Fibroblast of the aortic adventitia (primary cell): ENCODE measurements at regions not wholly inside any gene's neighbourhood (a gene's known extent, or its start where the extent isn't known, plus 50 kb on each side); places are given as distances from the start of the nearest gene placed in this dataset.
"Not testable (repeated sequence)": the region's sequence is repeated elsewhere in the genome, so short reads cannot be mapped to it uniquely, and the experiment has no call there.

ENCODE experiments used
- DNase-seq: peaks from one replicate; pipeline ENCODE4 v3.0.0-alpha.2; 2010; ENCODE audit warnings: low read depth
- H3K4me3 ChIP-seq: 2 replicates; pipeline ENCODE4 v1.5.1; 2011; ENCODE audit warnings: low read depth, mild to moderate bottlenecking, control low read depth, low read length, moderate library complexity
- CTCF ChIP-seq: IDR thresholded peaks from 2 replicates; pipeline ENCODE4 v1.5.1; 2011; ENCODE audit warnings: mild to moderate bottlenecking, low read length, control low read depth, inconsistent platforms; ENCODE audit not compliant: insufficient read depth

GRCh38 chr18:38786906-38787305 lies 1221.3 kb upstream of the CELF4 start:
- TF ChIP-seq CTCF = no peak
- no peak for DNase-seq
- no peak overlapping the region for H3K4me3 ChIP-seq

GRCh38 chr18:38771620-38772019 lies 1206.0 kb upstream of the CELF4 start:
- DNase-seq, H3K4me3 ChIP-seq: not testable (repeated sequence)

GRCh38 chr18:38768504-38768903 lies 1202.9 kb upstream of the CELF4 start:
- H3K4me3 ChIP-seq = no peak overlapping the region
- TF ChIP-seq CTCF = no peak
- no peak for DNase-seq

- no peak overlapping the region for H3K4me3 ChIP-seq
- no peak for TF ChIP-seq CTCF
- no peak for DNase-seq
Observed at GRCh38 chr18:38759457-38759856, 1193.9 kb upstream of the CELF4 start.

DNA sequence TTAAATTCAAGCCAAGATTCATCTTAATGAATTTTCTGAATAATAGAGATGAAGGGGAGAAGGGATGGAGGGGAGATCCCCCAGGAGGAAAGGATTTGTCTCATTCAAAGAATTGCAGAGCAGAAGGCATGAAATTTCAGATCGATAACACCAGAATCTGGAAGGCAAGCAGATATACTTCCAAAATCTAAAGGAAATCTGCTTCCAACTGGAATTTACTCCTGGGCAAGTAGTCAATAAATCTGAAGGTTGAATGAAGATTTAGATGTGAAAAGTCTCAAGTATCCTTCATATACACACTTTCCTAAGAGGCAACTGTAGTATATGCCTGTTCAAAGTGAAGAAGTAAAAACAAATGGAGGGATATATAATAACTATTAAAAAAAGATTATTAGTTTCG lies 1190.8 kb upstream of the CELF4 start:
- TF ChIP-seq CTCF = no peak
- H3K4me3 ChIP-seq = no peak overlapping the region
- no peak for DNase-seq

DNA sequence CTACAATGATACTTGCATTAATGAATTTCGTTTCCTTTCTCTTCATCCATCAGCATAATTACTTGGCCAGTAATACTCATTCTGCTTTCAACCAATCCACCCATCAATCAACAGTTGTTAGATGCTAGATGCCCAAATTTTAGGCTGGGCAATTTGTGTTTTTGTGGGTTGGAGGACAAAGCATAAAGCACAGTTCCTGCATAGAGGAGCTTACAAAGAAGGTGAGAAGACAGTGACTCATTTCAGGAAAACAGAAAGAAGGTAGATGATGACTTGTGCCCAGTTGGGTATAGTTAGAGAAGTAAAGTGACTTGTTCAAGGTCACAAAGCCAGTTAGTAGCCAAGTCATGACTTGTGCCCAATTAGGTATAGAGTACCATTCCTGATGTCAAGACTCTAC lies 1186.8 kb upstream of the CELF4 start:
- TF ChIP-seq CTCF = no peak
- H3K4me3 ChIP-seq = no peak overlapping the region
- no peak for DNase-seq

GRCh38 chr18:38751898-38752297 lies 1186.3 kb upstream of the CELF4 start:
- no peak for DNase-seq
- TF ChIP-seq CTCF = no peak
- no peak overlapping the region for H3K4me3 ChIP-seq

DNA sequence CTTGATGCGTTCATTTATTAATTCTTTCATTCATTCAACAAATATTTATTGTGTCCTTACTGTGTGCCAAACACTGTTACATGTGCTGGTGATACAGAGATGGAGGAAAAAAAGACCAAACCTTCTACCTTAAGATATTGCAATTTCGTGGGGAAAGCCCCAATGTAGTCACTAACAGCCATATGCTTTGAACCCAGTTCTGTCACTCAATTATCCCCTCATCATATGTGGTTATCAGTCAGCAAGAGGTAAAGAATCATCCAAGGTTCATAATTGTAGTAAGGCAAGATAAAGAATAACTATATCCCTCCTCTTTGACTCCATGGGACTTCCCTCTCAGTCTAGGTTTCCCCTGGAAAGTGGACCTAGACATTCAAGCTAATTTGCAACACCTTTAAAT lies 1185.6 kb upstream of the CELF4 start:
- DNase-seq = no peak
- no peak overlapping the region for H3K4me3 ChIP-seq
- no peak for TF ChIP-seq CTCF
